ENCODE measurements at regions not wholly inside any gene's neighbourhood (a gene's known extent, or its start where the extent isn't known, plus 50 kb on each side); places are given as distances from the start of the nearest gene placed in this dataset.

- TF ChIP-seq EGR1 (IDR thresholded peaks at IDR 0.05) (no peak), REST (IDR thresholded peaks at IDR 0.05; ENCODE audit: low read depth) (no peak), YY1 (IDR thresholded peaks at IDR 0.05; ENCODE audit: low read depth) (no peak), TCF12 (IDR thresholded peaks at IDR 0.05; ENCODE audit: low read depth) (no peak), NFIC (IDR thresholded peaks at IDR 0.05) (no peak), TAF1 (IDR thresholded peaks at IDR 0.05; ENCODE audit: low read depth) (no peak), FOXM1 (IDR thresholded peaks at IDR 0.05; ENCODE audit: borderline replicate concordance, low read depth) (no peak), EP300 (IDR thresholded peaks at IDR 0.05; ENCODE audit: borderline replicate concordance) (no peak), TEAD4 (IDR thresholded peaks at IDR 0.05) (no peak), MAX (IDR thresholded peaks at IDR 0.05) (no peak)
Measured at GRCh38 chr4:32203340-32203739, 1483.2 kb downstream of the PCDH7 start.
